K562 (cell line): ENCODE measurements at regions not wholly inside any gene's neighbourhood (a gene's known extent, or its start where the extent isn't known, plus 50 kb on each side); places are given as distances from the start of the nearest gene placed in this dataset.

Source experiments
- HDAC8 ChIP-seq: fragments of 450-650 bp; IDR thresholded peaks from 2 replicates; pipeline ENCODE4 v1.6.1; 2016; ENCODE audit warnings: mild to moderate bottlenecking, missing genetic modification characterization, moderate library complexity, missing compliant biosample characterization
- MIER1 ChIP-seq: fragments of 450-650 bp; IDR thresholded peaks from 2 replicates; pipeline ENCODE4 v1.6.1; 2016; ENCODE audit warnings: antibody characterized with exemption, mild to moderate bottlenecking, low read depth
- MTA2 ChIP-seq: fragments of 450-650 bp; IDR thresholded peaks from 2 replicates; pipeline ENCODE4 v1.6.1; 2016; ENCODE audit warnings: low read depth
- RHOXF2B ChIP-seq: fragments of 250-450 bp; sonication (Bioruptor Pico); conservative IDR thresholded peaks from 2 replicates; pipeline ENCODE4 v1.5.1; 2021
- SAFB ChIP-seq: fragments of 200-400 bp; formaldehyde crosslinking; IDR thresholded peaks from 2 replicates; pipeline ENCODE4 v1.6.1; 2017; ENCODE audit warnings: low read depth, low read length, borderline replicate concordance
- SREBF2 ChIP-seq: sonication (generic); formaldehyde crosslinking; IDR thresholded peaks from 2 replicates; pipeline ENCODE4 v1.4.0; 2020; ENCODE audit warnings: mild to moderate bottlenecking, missing genetic modification reagents
- TCF3 ChIP-seq: sonication (generic); formaldehyde crosslinking; IDR thresholded peaks from 2 replicates; pipeline ENCODE4 v1.4.0; 2020; ENCODE audit warnings: mild to moderate bottlenecking, missing genetic modification reagents
- ZNF140 ChIP-seq: fragments of 250-450 bp; sonication (Bioruptor Pico); IDR thresholded peaks from 2 replicates; pipeline ENCODE4 v1.8.0; 2021; ENCODE audit warnings: moderate library complexity, mild to moderate bottlenecking, inconsistent platforms
- ZNF24 ChIP-seq: fragments of 450-650 bp; IDR thresholded peaks from 2 replicates; pipeline ENCODE4 v1.6.1; 2016
- ZNF282 ChIP-seq: sonication (generic); formaldehyde crosslinking; IDR thresholded peaks from 2 replicates; pipeline ENCODE4 v1.8.1; 2023; ENCODE audit warnings: missing genetic modification reagents
- ZNF507 ChIP-seq: conservative IDR thresholded peaks from 2 replicates; pipeline ENCODE4 v1.6.1; 2017; ENCODE audit warnings: missing genetic modification characterization, missing compliant biosample characterization
- ZNF696 ChIP-seq: fragments of 250-450 bp; sonication (Bioruptor Pico); conservative IDR thresholded peaks from 2 replicates; pipeline ENCODE4 v1.4.0; 2020; ENCODE audit warnings: mild to moderate bottlenecking, moderate library complexity
- TF ChIP-seq, protein P1 (sequence below): fragments of 450-650 bp; IDR thresholded peaks from 2 replicates; pipeline ENCODE4 v1.6.1; 2016; ENCODE audit warnings: mild to moderate bottlenecking
- TF ChIP-seq, protein P2 (sequence below): fragments of 450-650 bp; IDR thresholded peaks from 2 replicates; pipeline ENCODE4 v1.6.1; 2017; ENCODE audit warnings: mild to moderate bottlenecking, moderate library complexity
- TF ChIP-seq, protein P3 (sequence below): fragments of 250-450 bp; sonication (Bioruptor Pico); IDR thresholded peaks from 2 replicates; pipeline ENCODE4 v1.4.0; 2020; ENCODE audit warnings: mild to moderate bottlenecking, moderate library complexity
- TF ChIP-seq, protein P4 (sequence below): IDR thresholded peaks from 2 replicates; pipeline ENCODE4 v1.6.1; 2011; ENCODE audit warnings: borderline replicate concordance, low read depth, mild to moderate bottlenecking, moderate library complexity, low read length; ENCODE audit not compliant: insufficient read depth, poor library complexity, severe bottlenecking
- TF ChIP-seq, protein P5 (sequence below): fragments of 450-650 bp; formaldehyde crosslinking; IDR thresholded peaks from 2 replicates; pipeline ENCODE4 v1.4.0; 2022; ENCODE audit warnings: missing genetic modification characterization

DNA sequence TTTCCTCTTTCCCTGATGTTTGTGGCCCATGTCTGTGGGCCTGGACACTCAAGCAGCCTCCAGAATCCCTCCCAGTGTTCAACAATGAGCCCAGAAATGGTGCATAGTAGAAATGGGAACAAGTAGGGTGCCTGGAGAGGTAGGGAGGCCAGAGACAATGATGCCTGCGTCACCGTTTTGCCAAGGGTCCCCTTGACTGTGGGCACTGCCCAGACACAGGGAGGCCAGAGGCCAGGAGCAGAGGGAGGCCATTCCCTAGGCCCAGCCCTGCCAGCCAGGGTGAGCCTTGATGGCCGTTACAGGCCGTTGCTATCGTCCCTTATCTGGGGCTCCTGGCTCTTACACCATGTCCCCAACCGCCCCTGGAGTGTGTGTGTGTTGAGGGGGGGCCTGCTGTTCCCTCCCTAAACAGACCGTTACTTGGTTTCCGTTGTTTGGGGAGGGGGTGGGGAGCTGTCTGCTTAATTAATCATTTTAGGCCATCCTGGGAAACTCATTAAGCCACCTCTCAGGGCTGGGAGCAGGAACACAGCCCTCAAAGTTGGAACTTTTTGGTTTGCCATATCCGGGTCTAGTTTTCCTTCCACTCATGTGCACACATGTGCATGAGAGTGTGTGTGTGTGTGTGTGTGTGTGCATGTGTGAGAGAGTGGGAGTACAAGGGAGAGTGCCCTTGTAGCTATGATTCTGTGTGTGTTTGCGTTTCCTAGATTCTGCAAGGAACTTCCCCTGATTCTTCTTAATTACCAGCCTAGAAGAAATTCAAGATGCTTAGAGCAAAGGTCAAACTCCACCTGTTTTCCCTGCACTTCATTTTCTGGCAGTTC is 135.2 kb upstream of the HAAO start (continued):
- TF ChIP-seq, protein P1, sequence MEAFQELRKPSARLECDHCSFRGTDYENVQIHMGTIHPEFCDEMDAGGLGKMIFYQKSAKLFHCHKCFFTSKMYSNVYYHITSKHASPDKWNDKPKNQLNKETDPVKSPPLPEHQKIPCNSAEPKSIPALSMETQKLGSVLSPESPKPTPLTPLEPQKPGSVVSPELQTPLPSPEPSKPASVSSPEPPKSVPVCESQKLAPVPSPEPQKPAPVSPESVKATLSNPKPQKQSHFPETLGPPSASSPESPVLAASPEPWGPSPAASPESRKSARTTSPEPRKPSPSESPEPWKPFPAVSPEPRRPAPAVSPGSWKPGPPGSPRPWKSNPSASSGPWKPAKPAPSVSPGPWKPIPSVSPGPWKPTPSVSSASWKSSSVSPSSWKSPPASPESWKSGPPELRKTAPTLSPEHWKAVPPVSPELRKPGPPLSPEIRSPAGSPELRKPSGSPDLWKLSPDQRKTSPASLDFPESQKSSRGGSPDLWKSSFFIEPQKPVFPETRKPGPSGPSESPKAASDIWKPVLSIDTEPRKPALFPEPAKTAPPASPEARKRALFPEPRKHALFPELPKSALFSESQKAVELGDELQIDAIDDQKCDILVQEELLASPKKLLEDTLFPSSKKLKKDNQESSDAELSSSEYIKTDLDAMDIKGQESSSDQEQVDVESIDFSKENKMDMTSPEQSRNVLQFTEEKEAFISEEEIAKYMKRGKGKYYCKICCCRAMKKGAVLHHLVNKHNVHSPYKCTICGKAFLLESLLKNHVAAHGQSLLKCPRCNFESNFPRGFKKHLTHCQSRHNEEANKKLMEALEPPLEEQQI = no peak
- no peak for TF ChIP-seq ZNF507 (tag)
- TF ChIP-seq, protein P2, sequence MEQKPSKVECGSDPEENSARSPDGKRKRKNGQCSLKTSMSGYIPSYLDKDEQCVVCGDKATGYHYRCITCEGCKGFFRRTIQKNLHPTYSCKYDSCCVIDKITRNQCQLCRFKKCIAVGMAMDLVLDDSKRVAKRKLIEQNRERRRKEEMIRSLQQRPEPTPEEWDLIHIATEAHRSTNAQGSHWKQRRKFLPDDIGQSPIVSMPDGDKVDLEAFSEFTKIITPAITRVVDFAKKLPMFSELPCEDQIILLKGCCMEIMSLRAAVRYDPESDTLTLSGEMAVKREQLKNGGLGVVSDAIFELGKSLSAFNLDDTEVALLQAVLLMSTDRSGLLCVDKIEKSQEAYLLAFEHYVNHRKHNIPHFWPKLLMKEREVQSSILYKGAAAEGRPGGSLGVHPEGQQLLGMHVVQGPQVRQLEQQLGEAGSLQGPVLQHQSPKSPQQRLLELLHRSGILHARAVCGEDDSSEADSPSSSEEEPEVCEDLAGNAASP = no peak
- TF ChIP-seq, protein P3, sequence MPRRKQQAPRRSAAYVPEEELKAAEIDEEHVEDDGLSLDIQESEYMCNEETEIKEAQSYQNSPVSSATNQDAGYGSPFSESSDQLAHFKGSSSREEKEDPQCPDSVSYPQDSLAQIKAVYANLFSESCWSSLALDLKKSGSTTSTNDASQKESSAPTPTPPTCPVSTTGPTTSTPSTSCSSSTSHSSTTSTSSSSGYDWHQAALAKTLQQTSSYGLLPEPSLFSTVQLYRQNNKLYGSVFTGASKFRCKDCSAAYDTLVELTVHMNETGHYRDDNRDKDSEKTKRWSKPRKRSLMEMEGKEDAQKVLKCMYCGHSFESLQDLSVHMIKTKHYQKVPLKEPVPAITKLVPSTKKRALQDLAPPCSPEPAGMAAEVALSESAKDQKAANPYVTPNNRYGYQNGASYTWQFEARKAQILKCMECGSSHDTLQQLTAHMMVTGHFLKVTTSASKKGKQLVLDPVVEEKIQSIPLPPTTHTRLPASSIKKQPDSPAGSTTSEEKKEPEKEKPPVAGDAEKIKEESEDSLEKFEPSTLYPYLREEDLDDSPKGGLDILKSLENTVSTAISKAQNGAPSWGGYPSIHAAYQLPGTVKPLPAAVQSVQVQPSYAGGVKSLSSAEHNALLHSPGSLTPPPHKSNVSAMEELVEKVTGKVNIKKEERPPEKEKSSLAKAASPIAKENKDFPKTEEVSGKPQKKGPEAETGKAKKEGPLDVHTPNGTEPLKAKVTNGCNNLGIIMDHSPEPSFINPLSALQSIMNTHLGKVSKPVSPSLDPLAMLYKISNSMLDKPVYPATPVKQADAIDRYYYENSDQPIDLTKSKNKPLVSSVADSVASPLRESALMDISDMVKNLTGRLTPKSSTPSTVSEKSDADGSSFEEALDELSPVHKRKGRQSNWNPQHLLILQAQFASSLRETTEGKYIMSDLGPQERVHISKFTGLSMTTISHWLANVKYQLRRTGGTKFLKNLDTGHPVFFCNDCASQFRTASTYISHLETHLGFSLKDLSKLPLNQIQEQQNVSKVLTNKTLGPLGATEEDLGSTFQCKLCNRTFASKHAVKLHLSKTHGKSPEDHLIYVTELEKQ = 0 out of 2 replicates have a peak, but pooled peaks have one; percentile 50
- no peak for TF ChIP-seq ZNF140 (CRISPR knock-in tag)
- no peak for TF ChIP-seq ZNF24
- TF ChIP-seq MTA2 = no peak
- TF ChIP-seq ZNF696 (CRISPR knock-in tag) = no peak
- no peak for TF ChIP-seq MIER1
- no peak for TF ChIP-seq SAFB
- no peak for TF ChIP-seq SREBF2 (CRISPR knock-in tag)
- TF ChIP-seq TCF3 (CRISPR knock-in tag) = peak; percentile 66; the same call in 1 of the 2 replicates
- TF ChIP-seq, protein P4, sequence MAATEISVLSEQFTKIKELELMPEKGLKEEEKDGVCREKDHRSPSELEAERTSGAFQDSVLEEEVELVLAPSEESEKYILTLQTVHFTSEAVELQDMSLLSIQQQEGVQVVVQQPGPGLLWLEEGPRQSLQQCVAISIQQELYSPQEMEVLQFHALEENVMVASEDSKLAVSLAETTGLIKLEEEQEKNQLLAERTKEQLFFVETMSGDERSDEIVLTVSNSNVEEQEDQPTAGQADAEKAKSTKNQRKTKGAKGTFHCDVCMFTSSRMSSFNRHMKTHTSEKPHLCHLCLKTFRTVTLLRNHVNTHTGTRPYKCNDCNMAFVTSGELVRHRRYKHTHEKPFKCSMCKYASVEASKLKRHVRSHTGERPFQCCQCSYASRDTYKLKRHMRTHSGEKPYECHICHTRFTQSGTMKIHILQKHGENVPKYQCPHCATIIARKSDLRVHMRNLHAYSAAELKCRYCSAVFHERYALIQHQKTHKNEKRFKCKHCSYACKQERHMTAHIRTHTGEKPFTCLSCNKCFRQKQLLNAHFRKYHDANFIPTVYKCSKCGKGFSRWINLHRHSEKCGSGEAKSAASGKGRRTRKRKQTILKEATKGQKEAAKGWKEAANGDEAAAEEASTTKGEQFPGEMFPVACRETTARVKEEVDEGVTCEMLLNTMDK = no peak
- peak; percentile 73 for TF ChIP-seq HDAC8 (tag)
- TF ChIP-seq ZNF282 (CRISPR knock-in tag) = no peak
- TF ChIP-seq, protein P5, sequence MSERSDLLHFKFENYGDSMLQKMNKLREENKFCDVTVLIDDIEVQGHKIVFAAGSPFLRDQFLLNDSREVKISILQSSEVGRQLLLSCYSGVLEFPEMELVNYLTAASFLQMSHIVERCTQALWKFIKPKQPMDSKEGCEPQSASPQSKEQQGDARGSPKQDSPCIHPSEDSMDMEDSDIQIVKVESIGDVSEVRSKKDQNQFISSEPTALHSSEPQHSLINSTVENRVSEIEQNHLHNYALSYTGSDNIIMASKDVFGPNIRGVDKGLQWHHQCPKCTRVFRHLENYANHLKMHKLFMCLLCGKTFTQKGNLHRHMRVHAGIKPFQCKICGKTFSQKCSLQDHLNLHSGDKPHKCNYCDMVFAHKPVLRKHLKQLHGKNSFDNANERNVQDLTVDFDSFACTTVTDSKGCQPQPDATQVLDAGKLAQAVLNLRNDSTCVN = 0 out of 2 replicates have a peak, but pooled peaks have one; percentile 29
- TF ChIP-seq RHOXF2B = no peak
